Neural cell (in vitro differentiated cells): ENCODE measurements at regions not wholly inside any gene's neighbourhood (a gene's known extent, or its start where the extent isn't known, plus 50 kb on each side); places are given as distances from the start of the nearest gene placed in this dataset.

ENCODE experiments used
- H2AFZ ChIP-seq: fragments of 200-600, 300-800 bp; sonication (generic), shearing (Covaris generic); 2 replicates; pipeline ENCODE4 v1.6.0; 2014; ENCODE audit warnings: low read depth, mild to moderate bottlenecking, antibody characterized with exemption, low read length, moderate library complexity
- H3F3A ChIP-seq: fragments of 200-600 bp; shearing (Covaris generic); 2 replicates; pipeline ENCODE4 v1.6.1; 2016; ENCODE audit warnings: mild to moderate bottlenecking, moderate library complexity, mixed read lengths, antibody characterized with exemption, low read length; ENCODE audit not compliant: insufficient read depth, poor library complexity, severe bottlenecking
- H3K27ac ChIP-seq: fragments of 200-600, 300-800 bp; sonication (generic), shearing (Covaris generic); 2 replicates; pipeline ENCODE4 v1.5.1; 2014; ENCODE audit warnings: mild to moderate bottlenecking, low read length, moderate library complexity
- H3K27me3 ChIP-seq: fragments of 300-800, 200-600 bp; sonication (generic), shearing (Covaris generic); 2 replicates; pipeline ENCODE4 v1.6.0; 2014; ENCODE audit warnings: mild to moderate bottlenecking, low read depth, low read length, moderate library complexity; ENCODE audit not compliant: insufficient read depth
- H3K36me3 ChIP-seq: fragments of 300-800, 200-600 bp; sonication (generic), shearing (Covaris generic); 2 replicates; pipeline ENCODE4 v1.5.1; 2014; ENCODE audit warnings: mild to moderate bottlenecking, antibody characterized with exemption, low read length, moderate library complexity; ENCODE audit not compliant: insufficient read depth
- H3K4me2 ChIP-seq: fragments of 300-800, 200-600 bp; sonication (generic), shearing (Covaris generic); 2 replicates; pipeline ENCODE4 v1.6.0; 2014; ENCODE audit warnings: mild to moderate bottlenecking, low read length
- H3K4me3 ChIP-seq: fragments of 300-800, 200-600 bp; sonication (generic), shearing (Covaris generic); 2 replicates; pipeline ENCODE4 v1.5.1; 2014; ENCODE audit warnings: mild to moderate bottlenecking, low read length, moderate library complexity
- H3K79me2 ChIP-seq: fragments of 200-600 bp; shearing (Covaris generic); replicated peaks from 2 replicates; pipeline ENCODE4 v1.6.0; 2014; ENCODE audit warnings: mild to moderate bottlenecking, low read length, moderate library complexity; ENCODE audit not compliant: insufficient read depth
- H3K9ac ChIP-seq: fragments of 300-800, 200-600 bp; sonication (generic), shearing (Covaris generic); 2 replicates; pipeline ENCODE4 v1.6.1; 2016; ENCODE audit warnings: mild to moderate bottlenecking, low read length, mixed read lengths
- H3K9me2 ChIP-seq: fragments of 200-600 bp; shearing (Covaris generic); 2 replicates; pipeline ENCODE4 v1.6.1; 2016; ENCODE audit warnings: mild to moderate bottlenecking, low read length, mixed read lengths; ENCODE audit not compliant: insufficient read depth
- H3K9me3 ChIP-seq: fragments of 200-600, 300-800 bp; sonication (generic), shearing (Covaris generic); 2 replicates; pipeline ENCODE4 v1.6.1; 2016; ENCODE audit warnings: mild to moderate bottlenecking, mixed run types, low read length, moderate library complexity, mixed read lengths
- H4K20me1 ChIP-seq: fragments of 200-600 bp; shearing (Covaris generic); 2 replicates; pipeline ENCODE4 v1.6.1; 2016; ENCODE audit warnings: mild to moderate bottlenecking, mixed run types; ENCODE audit not compliant: insufficient read depth
- CTCF ChIP-seq: fragments of 450-650 bp; IDR thresholded peaks from 2 replicates; pipeline ENCODE4 v1.5.1; 2014; ENCODE audit warnings: antibody characterized with exemption, mild to moderate bottlenecking, moderate library complexity; ENCODE audit not compliant: poor library complexity, severe bottlenecking
- EP300 ChIP-seq: fragments of 450-650 bp; conservative IDR thresholded peaks from 2 replicates; pipeline ENCODE4 v1.6.1; 2014; ENCODE audit warnings: antibody characterized with exemption, mild to moderate bottlenecking, moderate library complexity; ENCODE audit not compliant: poor library complexity, severe bottlenecking
- EZH2 ChIP-seq: fragments of 200-600, 300-800 bp; shearing (Covaris generic), sonication (generic); IDR thresholded peaks from 2 replicates; pipeline ENCODE4 v1.6.1; 2014; ENCODE audit warnings: antibody characterized with exemption, low read length, borderline replicate concordance, mild to moderate bottlenecking; ENCODE audit not compliant: insufficient read depth, poor library complexity, severe bottlenecking
- MXI1 ChIP-seq: fragments of 450-650 bp; conservative IDR thresholded peaks from 2 replicates; pipeline ENCODE4 v1.6.1; 2014; ENCODE audit warnings: antibody characterized with exemption, mild to moderate bottlenecking; ENCODE audit not compliant: poor library complexity, severe bottlenecking
- POLR2AphosphoS5 ChIP-seq: IDR thresholded peaks from 2 replicates; pipeline ENCODE4 v1.6.1; 2012
- RAD21 ChIP-seq: fragments of 450-650 bp; conservative IDR thresholded peaks from 2 replicates; pipeline ENCODE4 v1.6.1; 2014; ENCODE audit warnings: antibody characterized with exemption, mild to moderate bottlenecking, moderate library complexity
- REST ChIP-seq: IDR thresholded peaks from 2 replicates; pipeline ENCODE4 v1.6.1; 2012; ENCODE audit warnings: borderline replicate concordance
- SMC3 ChIP-seq: fragments of 450-650 bp; conservative IDR thresholded peaks from 2 replicates; pipeline ENCODE4 v1.6.1; 2014; ENCODE audit warnings: antibody characterized with exemption, mild to moderate bottlenecking, moderate library complexity; ENCODE audit not compliant: poor library complexity
- TAF1 ChIP-seq: IDR thresholded peaks from 2 replicates; pipeline ENCODE4 v1.6.1; 2012; ENCODE audit warnings: low read depth

GRCh38 chr18:60838677-60839076 lies 466.1 kb upstream of the MC4R start:
- TF ChIP-seq SMC3 (no peak), EZH2 (no peak), REST (no peak), POLR2AphosphoS5 (no peak), CTCF (no peak), EP300 (no peak), RAD21 (no peak), TAF1 (no peak), MXI1 (no peak)
- Histone ChIP-seq H3K9me3 (no peaks in the 10 kb centered on the region), H3K4me3 (no peak overlapping the region), H3K27ac (no peak overlapping the region), H4K20me1 (no peaks in the 10 kb centered on the region), H3K36me3 (no peaks in the 10 kb centered on the region), H3K4me2 (no peak overlapping the region), H2AFZ (no peak overlapping the region), H3K9me2 (no peaks in the 10 kb centered on the region), H3K27me3 (no peaks in the 10 kb centered on the region), H3K79me2 (no peaks in the 10 kb centered on the region), H3F3A (no peaks in the 10 kb centered on the region), H3K9ac (no peak overlapping the region)

GRCh38 chr18:60846396-60846795 lies 473.8 kb upstream of the MC4R start:
- no peaks in the 10 kb centered on the region for H3F3A ChIP-seq
- H3K36me3 ChIP-seq: no peaks in the 10 kb centered on the region
- H3K27me3 ChIP-seq: no peaks in the 10 kb centered on the region
- no peak overlapping the region for H3K4me2 ChIP-seq
- H3K9ac ChIP-seq: no peak overlapping the region
- no peak overlapping the region for H3K27ac ChIP-seq
- H2AFZ ChIP-seq: no peak overlapping the region
- H3K4me3 ChIP-seq: no peak overlapping the region
- no peaks in the 10 kb centered on the region for H3K9me2 ChIP-seq
- no peaks in the 10 kb centered on the region for H3K79me2 ChIP-seq
- TF ChIP-seq REST (no peak), EZH2 (no peak), EP300 (no peak), SMC3 (no peak), TAF1 (no peak), MXI1 (no peak), RAD21 (no peak), CTCF (no peak), POLR2AphosphoS5 (no peak)
- H3K9me3 ChIP-seq: no peaks in the 10 kb centered on the region
- H4K20me1 ChIP-seq: no peaks in the 10 kb centered on the region
